ENCODE measurements at regions not wholly inside any gene's neighbourhood (a gene's known extent, or its start where the extent isn't known, plus 50 kb on each side); places are given as distances from the start of the nearest gene placed in this dataset.

- TF ChIP-seq ZNF24 (IDR thresholded peaks at IDR 0.05) = no peak
- TF ChIP-seq SP1 (IDR thresholded peaks at IDR 0.05; ENCODE audit: low read depth, low read length) = no peak
Observed at GRCh38 chr2:100650151-100650550, 87.4 kb downstream of the PDCL3 start.

Measured in GM12878 (cell line).